Uterus (tissue), 2 donors: ENCODE measurements at regions not wholly inside any gene's neighbourhood (a gene's known extent, or its start where the extent isn't known, plus 50 kb on each side); places are given as distances from the start of the nearest gene placed in this dataset.

Source experiments
- POLR2A ChIP-seq, 2 donors: fragments of 450-650 bp; IDR thresholded peaks; one replicate each; pipeline ENCODE4 v1.6.1; 2016; ENCODE audit warnings: antibody characterized with exemption in 2 of 2, mild to moderate bottlenecking in 1 of 2, moderate library complexity in 1 of 2
- TF ChIP-seq, protein P1 (sequence below), 4 experiments: fragments of 200-600 bp in 2 of 4; fragments of 450-650 bp in 2 of 4; sonication (generic) in 2 of 4; IDR thresholded peaks; one replicate each; pipeline ENCODE4 v1.5.1; 2016 to 2019; ENCODE audit warnings: antibody characterized with exemption in 4 of 4, mild to moderate bottlenecking in 2 of 4, moderate library complexity in 1 of 4

DNA sequence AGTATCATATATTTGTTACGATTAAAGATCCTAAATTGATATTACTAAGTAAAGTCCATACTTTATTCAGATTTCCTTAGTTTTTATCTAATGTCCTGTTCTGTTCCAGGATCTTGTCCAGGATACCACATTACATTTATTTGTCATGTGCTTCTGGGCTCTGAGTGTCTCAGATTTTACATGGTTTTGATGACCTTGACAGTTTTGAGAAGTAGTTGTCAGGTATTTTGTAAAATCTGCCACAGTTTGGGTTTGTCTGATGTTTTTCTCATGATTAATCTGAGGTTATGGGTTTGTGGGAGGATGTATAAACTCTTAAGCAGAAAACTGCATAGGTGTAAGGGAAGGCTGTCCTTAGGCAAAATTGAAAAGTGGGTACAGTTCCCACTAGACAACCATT, 109.9 kb upstream of the BMP5 start:
- TF ChIP-seq, protein P1, sequence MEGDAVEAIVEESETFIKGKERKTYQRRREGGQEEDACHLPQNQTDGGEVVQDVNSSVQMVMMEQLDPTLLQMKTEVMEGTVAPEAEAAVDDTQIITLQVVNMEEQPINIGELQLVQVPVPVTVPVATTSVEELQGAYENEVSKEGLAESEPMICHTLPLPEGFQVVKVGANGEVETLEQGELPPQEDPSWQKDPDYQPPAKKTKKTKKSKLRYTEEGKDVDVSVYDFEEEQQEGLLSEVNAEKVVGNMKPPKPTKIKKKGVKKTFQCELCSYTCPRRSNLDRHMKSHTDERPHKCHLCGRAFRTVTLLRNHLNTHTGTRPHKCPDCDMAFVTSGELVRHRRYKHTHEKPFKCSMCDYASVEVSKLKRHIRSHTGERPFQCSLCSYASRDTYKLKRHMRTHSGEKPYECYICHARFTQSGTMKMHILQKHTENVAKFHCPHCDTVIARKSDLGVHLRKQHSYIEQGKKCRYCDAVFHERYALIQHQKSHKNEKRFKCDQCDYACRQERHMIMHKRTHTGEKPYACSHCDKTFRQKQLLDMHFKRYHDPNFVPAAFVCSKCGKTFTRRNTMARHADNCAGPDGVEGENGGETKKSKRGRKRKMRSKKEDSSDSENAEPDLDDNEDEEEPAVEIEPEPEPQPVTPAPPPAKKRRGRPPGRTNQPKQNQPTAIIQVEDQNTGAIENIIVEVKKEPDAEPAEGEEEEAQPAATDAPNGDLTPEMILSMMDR (IDR thresholded peaks at IDR 0.05), result no peak
- TF ChIP-seq POLR2A (IDR thresholded peaks at IDR 0.05), result no peak
